Fibroblast of skin of right quadriceps (primary cell): ENCODE measurements at regions not wholly inside any gene's neighbourhood (a gene's known extent, or its start where the extent isn't known, plus 50 kb on each side); places are given as distances from the start of the nearest gene placed in this dataset.
"Not testable (repeated sequence)": the region's sequence is repeated elsewhere in the genome, so short reads cannot be mapped to it uniquely, and the experiment has no call there.

ENCODE experiments used
- DNase-seq: peaks from one replicate; pipeline ENCODE4 v3.0.0-alpha.2; 2013

DNA sequence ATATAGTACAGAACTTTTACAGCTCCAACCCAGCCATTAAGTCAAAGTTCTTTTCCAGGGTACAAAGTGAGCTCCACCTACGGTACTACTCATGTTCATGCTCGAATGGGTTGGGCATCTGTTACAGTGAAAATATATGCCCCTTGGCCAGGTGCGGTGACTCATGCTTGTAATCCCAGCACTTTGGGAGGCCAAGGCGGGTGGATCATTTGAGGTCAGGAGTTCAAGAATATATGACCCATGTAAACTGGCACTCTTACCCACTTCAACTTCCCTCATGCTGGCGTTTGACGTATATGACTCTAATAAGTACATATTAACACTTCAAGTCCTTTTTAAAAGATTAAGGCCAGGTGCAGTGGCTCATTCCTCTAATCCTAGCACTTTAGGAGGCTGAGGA, 71.3 kb upstream of the PKN2 start:
- no peak for DNase-seq

DNA sequence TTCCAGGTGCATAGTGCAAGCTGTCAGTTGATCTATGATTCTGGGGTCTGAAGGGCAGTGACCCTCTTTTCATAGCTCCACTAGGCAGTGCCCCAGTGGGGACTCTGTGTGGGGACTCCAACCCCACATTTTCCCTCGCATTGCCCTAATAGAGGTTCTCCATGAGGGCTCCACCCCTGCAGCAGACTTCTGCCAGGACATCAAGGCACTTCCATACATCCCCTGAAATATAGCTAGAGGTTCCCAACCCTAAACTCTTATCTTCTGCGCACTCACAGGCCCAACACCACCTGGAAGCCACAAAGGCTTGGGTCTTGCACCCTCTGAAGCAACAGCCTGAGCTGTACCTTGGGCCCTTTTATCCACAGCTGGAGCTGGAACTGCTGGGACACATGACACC, 65.7 kb upstream of the PKN2 start:
- no peak for DNase-seq

DNA sequence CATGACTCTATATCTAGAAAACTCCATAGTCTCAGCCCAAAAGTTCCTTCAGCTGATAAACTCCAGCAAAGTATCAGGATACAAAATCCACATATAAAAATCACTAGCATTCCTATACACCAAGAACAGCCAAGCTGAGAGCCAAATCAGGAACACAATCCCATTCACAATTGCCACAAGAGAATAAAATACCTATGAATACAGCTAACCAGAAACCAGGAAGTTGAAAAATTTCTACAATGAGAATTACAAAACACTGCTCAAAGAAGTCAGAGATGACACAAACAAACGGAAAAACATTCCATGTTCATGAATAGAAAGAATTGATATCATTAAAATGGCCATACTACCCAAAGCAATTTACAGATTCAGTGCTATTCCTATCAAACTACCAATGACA, 61.0 kb upstream of the PKN2 start:
- not testable (repeated sequence) for DNase-seq
